ENCODE measurements at regions not wholly inside any gene's neighbourhood (a gene's known extent, or its start where the extent isn't known, plus 50 kb on each side); places are given as distances from the start of the nearest gene placed in this dataset.
A peak's percentile ranks its signal among the peaks of the same experiment; 100 is the strongest.

GRCh38 chr4:52376132-52376704 is 282.9 kb downstream of the USP46 start:
- peaks cover 0 to 9% (median 0%) of the 10 kb centered on the region in 9 donors for H3K4me1 ChIP-seq
- intact Hi-C loops (cut with DNase I): loop anchor here in 8 of 10 donors (2.0 to 10.0 kb wide), 5 partner anchors 159 to 1859 kb away; no protein-coding TSS in a partner anchor
- no peaks in the 10 kb centered on the region for H3K36me3 ChIP-seq
- no peak overlapping the region for H3K27ac ChIP-seq
- H3K27me3 ChIP-seq: peaks cover 0 to 6% (median 0%) of the 10 kb centered on the region in 7 donors
- 50 to 55% methylated on average over 7 of the region's 7 CpGs for WGBS, 2 donors
- no peak overlapping the region for H3K4me3 ChIP-seq
- H3K9me3 ChIP-seq: no peaks in the 10 kb centered on the region
- DNase-seq: peak in 1 of 2 donors; percentile 38
- peak in 1 of 8 donors; percentile 21 for ATAC-seq
- TF ChIP-seq, protein P1, sequence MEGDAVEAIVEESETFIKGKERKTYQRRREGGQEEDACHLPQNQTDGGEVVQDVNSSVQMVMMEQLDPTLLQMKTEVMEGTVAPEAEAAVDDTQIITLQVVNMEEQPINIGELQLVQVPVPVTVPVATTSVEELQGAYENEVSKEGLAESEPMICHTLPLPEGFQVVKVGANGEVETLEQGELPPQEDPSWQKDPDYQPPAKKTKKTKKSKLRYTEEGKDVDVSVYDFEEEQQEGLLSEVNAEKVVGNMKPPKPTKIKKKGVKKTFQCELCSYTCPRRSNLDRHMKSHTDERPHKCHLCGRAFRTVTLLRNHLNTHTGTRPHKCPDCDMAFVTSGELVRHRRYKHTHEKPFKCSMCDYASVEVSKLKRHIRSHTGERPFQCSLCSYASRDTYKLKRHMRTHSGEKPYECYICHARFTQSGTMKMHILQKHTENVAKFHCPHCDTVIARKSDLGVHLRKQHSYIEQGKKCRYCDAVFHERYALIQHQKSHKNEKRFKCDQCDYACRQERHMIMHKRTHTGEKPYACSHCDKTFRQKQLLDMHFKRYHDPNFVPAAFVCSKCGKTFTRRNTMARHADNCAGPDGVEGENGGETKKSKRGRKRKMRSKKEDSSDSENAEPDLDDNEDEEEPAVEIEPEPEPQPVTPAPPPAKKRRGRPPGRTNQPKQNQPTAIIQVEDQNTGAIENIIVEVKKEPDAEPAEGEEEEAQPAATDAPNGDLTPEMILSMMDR (IDR thresholded peaks at IDR 0.05): peak; percentile 51 to 71 (median 62)

GRCh38 chr4:52377563-52377962 is 281.5 kb downstream of the USP46 start:
- 84 to 85% methylated on average over 9 of the region's 9 CpGs for WGBS, 2 donors
- no peaks in the 10 kb centered on the region for H3K36me3 ChIP-seq
- intact Hi-C loops (cut with DNase I): loop anchor here in 8 of 10 donors (2.0 to 10.0 kb wide), 5 partner anchors 157 to 1857 kb away; no protein-coding TSS in a partner anchor

GRCh38 chr4:52407545-52407944 is 251.6 kb downstream of the USP46 start:
- Histone ChIP-seq H3K4me1 (peaks cover 0 to 17% (median 0%) of the 10 kb centered on the region in 9 donors), H3K27ac (no peak overlapping the region), H3K27me3 (no peaks in the 10 kb centered on the region), H3K4me3 (no peak overlapping the region), H3K9me3 (peaks cover 0 to 27% (median 0%) of the 10 kb centered on the region in 11 donors), H3K36me3 (no peaks in the 10 kb centered on the region)
- TF ChIP-seq, protein P1 (IDR thresholded peaks at IDR 0.05): no peak
- DNase-seq (no peak), ATAC-seq (no peak)
- intact Hi-C loops (cut with DNase I): loop anchor here in 1 of 10 donors (10.0 kb wide), 1 partner anchor 127 kb away; no protein-coding TSS in a partner anchor
- WGBS, 2 donors: 53 to 59% methylated on average over 4 of the region's 4 CpGs

More at GRCh38 chr4:52377563-52377962, 281.5 kb downstream of the USP46 start:
- Histone ChIP-seq H3K4me1 (peaks cover 0 to 9% (median 0%) of the 10 kb centered on the region in 9 donors), H3K9me3 (no peaks in the 10 kb centered on the region), H3K27me3 (peaks cover 0 to 6% (median 0%) of the 10 kb centered on the region in 7 donors), H3K4me3 (no peak overlapping the region), H3K27ac (no peak overlapping the region)
- no peak for DNase-seq
- TF ChIP-seq, protein P1 (IDR thresholded peaks at IDR 0.05): no peak
- peak in 1 of 8 donors; percentile 38 for ATAC-seq

GRCh38 chr4:52408032-52408431 is 251.1 kb downstream of the USP46 start:
- Histone ChIP-seq H3K36me3 (no peaks in the 10 kb centered on the region), H3K4me1 (peaks cover 0 to 17% (median 0%) of the 10 kb centered on the region in 9 donors), H3K27ac (no peak overlapping the region), H3K4me3 (no peak overlapping the region), H3K9me3 (peaks cover 0 to 27% (median 0%) of the 10 kb centered on the region in 11 donors), H3K27me3 (no peaks in the 10 kb centered on the region)
- intact Hi-C loops (cut with DNase I): loop anchor here in 1 of 10 donors (10.0 kb wide), 1 partner anchor 127 kb away; no protein-coding TSS in a partner anchor
- WGBS, 2 donors: 38 to 50% methylated on average over 1 of the region's 1 CpG
- ATAC-seq (no peak), DNase-seq (no peak)
- TF ChIP-seq, protein P1 (IDR thresholded peaks at IDR 0.05): no peak

Measured in heart right ventricle (tissue), 16 donors.